K562 (cell line): ENCODE measurements at regions not wholly inside any gene's neighbourhood (a gene's known extent, or its start where the extent isn't known, plus 50 kb on each side); places are given as distances from the start of the nearest gene placed in this dataset.

Experiments used
- ETV1 ChIP-seq: fragments of 450-650 bp; conservative IDR thresholded peaks from 2 replicates; pipeline ENCODE4 v1.6.1; 2016; ENCODE audit warnings: missing genetic modification characterization, control low read depth, low read depth, missing compliant biosample characterization
- HNRNPH1 ChIP-seq: fragments of 200-400 bp; formaldehyde crosslinking; optimal IDR thresholded peaks from 2 replicates; pipeline ENCODE3; 2017; ENCODE audit warnings: low read depth, mild to moderate bottlenecking, low read length, moderate library complexity
- NEUROD1 ChIP-seq: fragments of 150-350 bp; IDR thresholded peaks from 2 replicates; pipeline ENCODE4 v1.6.1; 2014; ENCODE audit warnings: borderline replicate concordance, low read length, low read depth; ENCODE audit not compliant: partially characterized antibody
- PURB ChIP-seq: sonication (generic); formaldehyde crosslinking; IDR thresholded peaks from 2 replicates; pipeline ENCODE4 v1.9.0; 2021; ENCODE audit warnings: low read depth, mild to moderate bottlenecking, missing genetic modification reagents
- SIN3A ChIP-seq, 2 experiments: fragments of 150-350 bp in 1 of 2; IDR thresholded peaks; 2 replicates each; pipeline ENCODE4 v1.6.1; 2011 to 2016; ENCODE audit warnings: borderline replicate concordance in 2 of 2, low read depth in 2 of 2, low read length in 2 of 2, mild to moderate bottlenecking in 2 of 2, moderate library complexity in 2 of 2; ENCODE audit not compliant: control insufficient read depth in 1 of 2
- TAF7 ChIP-seq: fragments of 450-650 bp; IDR thresholded peaks from 2 replicates; pipeline ENCODE4 v1.6.1; 2016; ENCODE audit warnings: missing genetic modification characterization, missing compliant biosample characterization
- TF ChIP-seq, protein P1 (sequence below): fragments of 250-450 bp; sonication (Bioruptor Pico); IDR thresholded peaks from 2 replicates; pipeline ENCODE4 v1.4.0; 2020; ENCODE audit warnings: mild to moderate bottlenecking, moderate library complexity

DNA sequence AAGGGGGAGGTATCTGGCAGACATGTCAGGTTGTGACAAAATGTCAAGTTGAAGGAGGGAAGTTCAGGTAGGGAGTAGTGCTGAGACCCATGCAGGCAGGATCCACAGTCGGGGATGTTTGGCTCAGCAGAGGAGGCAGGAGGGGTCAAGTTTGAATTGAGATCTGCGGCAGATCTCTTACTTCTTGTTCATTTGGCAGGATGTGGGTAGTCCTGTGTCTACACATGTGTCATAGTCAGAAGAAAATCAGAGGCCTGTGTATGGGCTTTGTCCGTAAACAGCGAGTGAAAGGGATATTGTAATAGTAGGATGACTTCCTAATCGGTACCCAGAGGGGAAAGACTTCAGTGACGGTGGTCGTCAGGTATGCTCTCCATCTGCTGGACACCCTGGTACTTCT is 203.8 kb upstream of the MTPN start (continued):
- TF ChIP-seq, protein P1, sequence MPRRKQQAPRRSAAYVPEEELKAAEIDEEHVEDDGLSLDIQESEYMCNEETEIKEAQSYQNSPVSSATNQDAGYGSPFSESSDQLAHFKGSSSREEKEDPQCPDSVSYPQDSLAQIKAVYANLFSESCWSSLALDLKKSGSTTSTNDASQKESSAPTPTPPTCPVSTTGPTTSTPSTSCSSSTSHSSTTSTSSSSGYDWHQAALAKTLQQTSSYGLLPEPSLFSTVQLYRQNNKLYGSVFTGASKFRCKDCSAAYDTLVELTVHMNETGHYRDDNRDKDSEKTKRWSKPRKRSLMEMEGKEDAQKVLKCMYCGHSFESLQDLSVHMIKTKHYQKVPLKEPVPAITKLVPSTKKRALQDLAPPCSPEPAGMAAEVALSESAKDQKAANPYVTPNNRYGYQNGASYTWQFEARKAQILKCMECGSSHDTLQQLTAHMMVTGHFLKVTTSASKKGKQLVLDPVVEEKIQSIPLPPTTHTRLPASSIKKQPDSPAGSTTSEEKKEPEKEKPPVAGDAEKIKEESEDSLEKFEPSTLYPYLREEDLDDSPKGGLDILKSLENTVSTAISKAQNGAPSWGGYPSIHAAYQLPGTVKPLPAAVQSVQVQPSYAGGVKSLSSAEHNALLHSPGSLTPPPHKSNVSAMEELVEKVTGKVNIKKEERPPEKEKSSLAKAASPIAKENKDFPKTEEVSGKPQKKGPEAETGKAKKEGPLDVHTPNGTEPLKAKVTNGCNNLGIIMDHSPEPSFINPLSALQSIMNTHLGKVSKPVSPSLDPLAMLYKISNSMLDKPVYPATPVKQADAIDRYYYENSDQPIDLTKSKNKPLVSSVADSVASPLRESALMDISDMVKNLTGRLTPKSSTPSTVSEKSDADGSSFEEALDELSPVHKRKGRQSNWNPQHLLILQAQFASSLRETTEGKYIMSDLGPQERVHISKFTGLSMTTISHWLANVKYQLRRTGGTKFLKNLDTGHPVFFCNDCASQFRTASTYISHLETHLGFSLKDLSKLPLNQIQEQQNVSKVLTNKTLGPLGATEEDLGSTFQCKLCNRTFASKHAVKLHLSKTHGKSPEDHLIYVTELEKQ = no peak
- TF ChIP-seq TAF7 (tag) (no peak), SIN3A (IDR thresholded peaks at IDR 0.05; ENCODE audit: borderline replicate concordance in 2 of 2, control insufficient read depth in 1 of 2, low read depth in 2 of 2, low read length in 2 of 2) (no peak), NEUROD1 (no peak), HNRNPH1 (no peak), ETV1 (tag) (no peak), PURB (CRISPR knock-in tag) (no peak)
- TF ChIP-seq, all 486 proteins: peak for 0
